NCI-H146 (cell line): ENCODE measurements at regions not wholly inside any gene's neighbourhood (a gene's known extent, or its start where the extent isn't known, plus 50 kb on each side); places are given as distances from the start of the nearest gene placed in this dataset.

Experiments
- DNase-seq: peaks from one replicate; lab custom pipeline; 2025; lab: John Stamatoyannopoulos, UW

DNA sequence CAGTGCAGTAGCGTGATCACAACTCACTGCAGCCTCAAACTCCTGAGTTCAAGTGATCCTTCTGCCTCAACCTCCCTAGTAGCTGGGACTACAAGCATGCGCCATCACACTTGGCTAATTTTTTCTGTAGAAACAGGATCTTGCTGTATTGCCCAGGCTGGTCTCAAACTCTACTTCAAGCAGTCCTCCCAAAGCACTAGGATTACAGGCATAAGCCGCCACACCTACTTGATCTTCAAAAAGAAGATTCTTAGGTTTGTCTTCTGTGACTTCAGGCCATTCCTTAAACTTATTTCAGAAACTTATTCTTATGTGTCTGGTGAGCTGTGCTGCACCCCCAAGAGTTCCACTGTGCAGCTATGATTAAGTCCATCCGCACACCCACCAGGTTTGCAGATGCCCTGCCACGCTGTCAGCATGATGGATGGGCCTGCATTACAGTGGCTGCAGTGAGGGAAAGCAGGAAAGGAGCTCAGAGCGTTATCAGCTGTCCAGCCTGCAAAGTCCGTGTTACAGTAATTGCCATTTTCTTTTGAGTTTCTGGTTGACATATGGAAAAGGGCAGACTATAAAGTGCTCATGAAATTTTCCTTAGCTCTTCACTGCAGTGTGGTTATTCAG, 146.6 kb downstream of the AASDH start:
- DNase-seq: peak; percentile 29

DNA sequence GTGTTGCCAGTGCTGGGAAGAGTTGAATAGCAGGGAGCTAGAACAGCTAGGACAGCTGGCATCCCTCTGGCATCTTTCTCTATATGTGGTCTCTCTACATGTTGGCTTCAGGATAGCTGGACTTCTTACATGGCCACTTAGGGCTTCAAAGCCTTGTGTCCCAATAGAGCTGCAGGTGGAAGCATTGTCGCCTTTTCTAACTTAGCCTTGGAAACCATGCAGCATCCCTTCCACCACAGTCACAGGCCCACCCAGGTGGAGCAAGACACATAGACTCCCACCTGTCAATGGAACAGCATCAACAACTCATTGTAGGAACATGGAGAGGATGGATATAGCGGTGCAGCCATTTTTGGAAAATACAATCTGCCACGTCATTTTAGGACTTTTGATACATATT, 149.0 kb downstream of the AASDH start:
- DNase-seq: no peak

DNA sequence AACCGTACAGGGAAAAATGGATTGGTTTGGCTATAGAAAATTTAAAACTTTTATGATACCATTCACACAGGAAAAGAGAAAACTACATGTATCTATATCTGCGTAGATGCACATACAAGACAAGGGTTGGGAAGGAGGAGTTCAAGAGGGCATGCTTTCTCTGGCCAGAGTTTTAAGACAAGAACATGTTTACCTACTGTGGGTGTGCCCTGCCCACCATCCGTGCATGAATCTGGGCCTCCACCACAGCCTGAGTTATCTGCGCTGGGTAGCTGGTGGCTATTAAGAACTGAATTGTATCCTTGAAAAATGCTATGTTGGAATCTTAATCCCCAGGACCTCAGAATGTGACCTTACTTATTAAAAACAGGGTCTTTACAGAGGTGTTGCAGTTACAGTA, 151.6 kb downstream of the AASDH start:
- no peak for DNase-seq

DNA sequence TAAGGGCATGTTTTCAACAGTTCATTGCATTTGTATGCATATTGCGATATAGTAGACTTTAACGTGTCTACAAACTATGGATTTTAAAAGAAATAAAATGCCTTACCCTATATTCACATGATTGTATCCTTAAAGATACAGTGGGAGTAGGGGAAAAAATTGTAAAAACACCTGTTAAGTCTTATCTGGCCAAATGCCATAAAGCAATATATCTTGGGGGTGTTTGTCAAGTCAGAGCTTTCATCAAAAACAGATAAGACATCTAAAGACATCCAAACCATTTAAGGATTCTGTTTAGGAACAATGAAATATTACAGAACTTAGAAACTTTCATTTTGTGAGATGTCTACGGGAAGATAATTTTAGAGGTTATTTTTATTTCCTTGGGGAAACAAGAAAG, 152.3 kb downstream of the AASDH start:
- no peak for DNase-seq

DNA sequence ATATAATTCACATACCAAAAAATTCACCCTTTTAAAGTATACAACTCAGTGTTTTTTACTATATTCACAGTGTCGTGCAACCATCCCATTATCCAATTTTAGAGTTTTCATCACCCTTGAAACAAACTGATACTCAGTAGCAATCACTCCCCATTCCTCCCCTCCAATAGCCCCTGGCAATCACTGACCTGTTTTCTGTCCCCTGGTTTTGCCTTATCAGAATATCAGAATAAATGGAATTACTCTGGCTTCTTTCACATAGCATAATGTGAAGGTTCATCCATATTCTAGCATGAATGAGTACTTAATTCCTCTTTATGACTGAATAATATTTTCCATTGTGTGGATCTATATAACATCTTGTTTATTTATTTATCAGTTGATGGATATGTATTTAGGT, 153.2 kb downstream of the AASDH start:
- no peak for DNase-seq

DNA sequence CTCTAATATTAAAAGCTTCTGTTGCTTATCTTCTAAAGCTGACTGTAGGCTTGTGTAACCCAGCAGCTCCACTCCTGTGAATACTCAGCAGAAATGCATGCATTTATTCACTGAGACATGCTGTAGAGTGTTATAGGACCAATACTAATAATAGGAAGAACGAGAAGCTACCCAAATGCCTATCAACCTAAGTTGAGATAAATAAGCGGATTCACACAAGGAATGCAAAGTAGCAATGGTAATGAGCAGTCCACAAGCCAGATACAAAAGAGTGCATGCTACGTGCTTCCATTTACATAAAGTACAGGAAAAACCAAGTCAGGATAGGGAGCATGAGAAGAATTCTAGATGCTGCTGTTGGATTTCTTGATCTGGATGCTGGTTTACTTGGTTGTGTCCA, 155.9 kb downstream of the AASDH start:
- no peak for DNase-seq

DNA sequence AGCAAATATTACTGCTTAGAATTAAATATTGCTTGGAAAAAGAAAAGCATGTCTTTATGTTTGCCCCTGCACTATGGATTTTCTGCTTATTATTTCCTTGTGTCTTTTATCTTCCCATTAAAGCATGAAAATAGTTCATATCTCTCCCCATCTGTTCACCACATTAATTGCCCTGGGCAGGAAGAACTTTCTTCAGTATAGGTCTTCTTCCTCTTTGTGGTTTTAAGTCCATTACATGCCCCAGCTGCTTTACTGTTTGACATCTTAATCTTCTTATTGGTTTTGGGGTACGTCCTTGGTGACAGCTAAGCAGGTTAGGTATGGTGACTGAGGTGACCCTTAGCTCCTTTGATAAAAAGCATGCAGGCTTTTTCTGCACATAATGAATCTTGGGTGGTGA, 157.3 kb downstream of the AASDH start:
- DNase-seq: no peak

DNA sequence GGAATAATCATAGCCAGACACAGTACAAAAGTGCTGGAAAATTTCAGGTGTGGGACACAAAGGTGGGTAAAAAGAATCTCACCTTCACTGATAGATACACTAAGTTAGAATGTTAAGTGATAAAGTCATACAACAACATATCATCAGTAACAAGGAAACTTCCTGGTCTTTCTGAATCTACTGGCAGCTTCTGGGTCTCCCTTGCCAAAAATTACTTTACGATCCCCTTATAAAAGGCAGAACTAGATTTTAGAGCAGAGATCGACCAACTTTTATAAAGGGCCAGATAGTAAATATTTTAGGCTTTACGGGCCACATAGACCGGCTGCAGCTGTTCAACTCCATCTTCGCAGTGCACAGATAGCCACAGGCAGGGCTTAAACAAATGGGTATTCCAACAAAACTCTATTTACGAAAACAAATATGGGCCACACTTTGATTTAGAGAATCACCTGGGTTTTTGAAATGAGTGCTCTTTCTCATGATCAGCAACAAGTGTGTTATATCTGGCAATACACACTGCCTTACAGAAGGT, 159.9 kb downstream of the AASDH start:
- no peak for DNase-seq

DNA sequence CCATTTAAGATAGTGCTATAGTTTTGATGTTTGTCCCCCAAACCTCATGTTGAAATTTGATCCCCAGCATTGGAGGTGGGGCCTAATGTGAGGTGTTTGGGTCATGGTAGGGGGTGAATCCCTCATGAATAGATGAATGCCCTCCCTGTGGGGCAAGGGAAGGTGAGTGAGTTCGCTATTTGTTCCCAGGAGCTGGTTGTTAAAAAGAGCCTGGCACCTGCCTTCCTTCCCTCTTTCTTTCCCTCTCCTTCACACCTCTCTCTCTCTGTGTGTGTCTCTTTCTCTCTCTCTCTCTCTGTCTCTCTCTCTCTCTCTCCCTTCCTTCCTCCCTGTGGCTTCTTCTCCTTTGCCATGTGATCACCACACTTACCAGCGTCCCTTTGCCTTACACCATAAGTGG, 160.7 kb downstream of the AASDH start:
- DNase-seq: peak; percentile 7

DNA sequence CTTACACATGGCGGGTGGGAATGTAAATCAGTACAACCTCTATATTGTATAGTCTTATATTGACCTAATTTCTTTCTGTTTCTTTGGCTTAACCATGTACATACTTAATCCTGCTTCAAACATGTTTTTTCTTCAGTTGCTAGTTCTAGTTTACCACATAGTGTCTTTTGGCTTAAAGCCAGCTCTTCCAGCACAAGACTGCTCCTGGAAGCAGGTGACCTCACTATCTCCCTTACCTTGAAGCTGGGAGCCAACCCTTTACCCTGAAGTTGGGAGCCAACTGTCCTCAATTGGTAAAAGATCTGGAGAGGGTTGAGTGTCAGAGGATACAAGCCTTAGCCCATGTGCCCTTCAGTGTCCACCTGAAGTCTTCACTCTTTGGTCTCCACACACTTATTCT, 162.7 kb downstream of the AASDH start:
- no peak for DNase-seq

DNA sequence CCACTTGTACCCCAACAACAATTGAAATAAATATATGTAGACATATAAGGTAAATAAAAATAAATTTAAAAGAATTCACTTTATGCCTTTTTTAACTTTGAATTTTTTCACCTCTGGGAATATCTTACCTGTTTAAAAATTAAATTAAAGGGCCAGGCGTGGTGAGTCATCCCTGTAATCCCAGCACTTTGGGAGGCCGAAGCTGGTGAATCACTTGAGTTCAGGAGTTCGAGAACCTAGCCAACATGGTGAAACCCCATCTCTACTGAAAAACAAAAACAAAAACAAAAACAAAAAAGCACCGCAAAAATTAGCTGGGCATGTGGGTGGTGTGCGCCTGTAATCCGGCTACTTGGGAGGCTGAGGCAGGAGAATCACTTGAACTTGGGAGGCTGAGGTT, 164.8 kb downstream of the AASDH start:
- DNase-seq: no peak

DNA sequence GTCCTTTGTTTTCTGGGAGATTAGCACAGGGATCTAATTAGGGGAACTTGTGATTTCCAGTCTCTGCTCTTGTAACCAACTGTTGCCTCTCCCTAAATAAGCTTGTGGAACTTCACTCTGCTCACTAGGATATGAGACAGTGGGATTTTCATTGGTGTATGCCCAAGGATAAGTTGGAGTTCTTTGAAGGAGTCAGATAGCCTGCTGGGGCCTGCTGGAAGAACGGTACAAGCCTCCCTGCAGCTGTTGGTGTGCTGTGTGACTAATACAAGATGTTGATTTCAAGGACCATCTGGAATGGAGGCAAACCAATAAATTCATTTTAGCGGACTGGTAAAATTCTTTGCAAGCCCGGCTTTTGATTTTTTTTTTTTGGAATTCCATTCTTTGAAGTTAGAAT, 167.0 kb downstream of the AASDH start:
- DNase-seq: no peak

DNA sequence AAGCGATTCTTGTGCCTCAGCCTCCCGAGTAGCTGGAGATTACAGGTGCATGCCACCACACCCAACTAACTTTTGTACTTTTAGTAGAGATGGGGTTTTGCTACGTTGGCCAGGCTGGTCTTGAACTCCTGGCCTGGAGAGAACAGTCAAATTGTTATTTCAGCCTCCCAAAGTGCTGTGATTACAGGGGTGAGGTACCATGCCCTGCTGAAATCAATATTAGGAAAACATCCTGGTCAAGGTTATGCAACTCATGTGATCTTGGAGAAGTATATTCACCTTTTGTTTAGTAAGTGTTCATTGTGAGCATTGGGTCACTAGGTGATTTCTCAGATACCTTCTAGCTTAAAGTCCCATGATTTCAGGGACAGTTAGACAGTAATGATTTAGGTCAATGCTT, 167.8 kb downstream of the AASDH start:
- DNase-seq: no peak

DNA sequence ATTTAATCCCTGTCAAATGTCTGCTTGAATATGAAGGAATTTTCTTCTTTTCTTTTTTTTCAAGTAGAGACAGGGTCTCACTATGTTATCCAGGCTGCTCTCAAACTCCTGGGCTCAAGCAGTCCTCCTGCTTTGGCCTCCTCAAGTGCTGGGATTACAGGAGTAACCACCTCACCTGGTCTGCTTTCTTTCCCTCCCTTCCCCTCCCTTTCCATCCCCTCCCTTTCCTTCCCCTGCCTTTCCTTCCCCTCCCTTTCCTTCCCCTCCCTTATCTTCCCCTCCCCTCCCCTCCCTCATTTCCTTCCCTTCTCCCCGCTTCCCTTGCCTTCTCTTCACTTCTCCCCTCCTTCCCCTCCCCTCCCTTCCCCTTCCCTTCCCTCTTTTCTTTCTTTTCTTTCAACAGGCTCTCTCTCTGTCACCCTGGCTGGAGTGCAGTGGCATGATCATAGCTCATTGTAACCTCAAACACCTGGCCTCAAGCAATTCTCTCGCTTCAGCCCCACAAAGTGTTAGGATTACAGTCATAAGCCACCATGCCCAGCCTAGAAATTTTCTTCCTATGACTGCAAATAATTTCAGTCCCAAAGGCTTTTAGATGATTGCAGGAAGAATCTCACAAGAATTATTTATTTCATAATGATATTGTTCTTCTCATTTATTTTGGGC, 168.9 kb downstream of the AASDH start:
- no peak for DNase-seq

DNA sequence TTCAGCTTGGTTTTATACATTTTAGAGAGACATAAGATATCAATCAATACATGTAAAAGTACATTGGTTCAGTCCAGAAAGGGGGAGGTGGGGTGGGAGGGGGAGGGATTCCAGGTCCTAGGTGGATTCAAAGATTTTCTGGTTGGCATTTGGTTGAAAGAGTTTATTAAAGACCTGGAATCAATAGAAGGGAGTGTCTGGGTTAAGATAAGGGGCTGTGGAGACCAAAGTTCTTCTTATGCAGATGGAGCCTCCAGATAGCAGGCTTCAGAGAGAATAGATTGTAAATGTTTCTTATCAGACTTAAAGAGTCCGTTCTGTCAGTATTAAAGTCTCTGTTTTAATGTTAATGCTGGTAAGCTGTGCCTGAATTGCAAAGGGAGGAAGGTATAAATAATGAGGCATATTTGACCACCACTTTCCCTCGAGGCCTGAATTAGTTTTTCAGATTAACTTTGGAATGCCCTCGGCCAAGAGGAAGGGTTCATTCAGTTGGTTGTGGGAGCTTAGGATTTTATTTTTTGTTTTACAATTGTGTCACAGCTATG, 169.9 kb downstream of the AASDH start:
- DNase-seq: no peak

DNA sequence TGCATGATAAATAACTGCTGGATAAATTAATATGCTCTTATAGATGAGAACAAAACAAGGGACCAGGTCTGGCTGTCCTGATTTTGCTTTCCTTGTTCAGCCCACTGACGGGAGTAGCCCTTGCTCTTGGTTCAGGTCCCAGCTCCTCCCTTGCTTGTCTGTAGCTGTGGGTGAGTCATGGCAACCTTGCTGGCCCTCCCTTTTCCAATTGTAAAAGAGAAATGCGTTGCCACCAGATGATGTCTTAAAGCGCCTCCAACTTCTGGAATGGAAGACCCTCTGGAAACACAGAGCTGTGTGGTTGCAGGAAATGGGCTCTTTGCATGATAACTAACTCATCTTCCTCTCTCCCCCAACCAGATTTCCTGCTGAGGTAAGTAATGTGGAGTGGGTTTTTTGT, 171.4 kb downstream of the AASDH start:
- peak; percentile 89 for DNase-seq

DNA sequence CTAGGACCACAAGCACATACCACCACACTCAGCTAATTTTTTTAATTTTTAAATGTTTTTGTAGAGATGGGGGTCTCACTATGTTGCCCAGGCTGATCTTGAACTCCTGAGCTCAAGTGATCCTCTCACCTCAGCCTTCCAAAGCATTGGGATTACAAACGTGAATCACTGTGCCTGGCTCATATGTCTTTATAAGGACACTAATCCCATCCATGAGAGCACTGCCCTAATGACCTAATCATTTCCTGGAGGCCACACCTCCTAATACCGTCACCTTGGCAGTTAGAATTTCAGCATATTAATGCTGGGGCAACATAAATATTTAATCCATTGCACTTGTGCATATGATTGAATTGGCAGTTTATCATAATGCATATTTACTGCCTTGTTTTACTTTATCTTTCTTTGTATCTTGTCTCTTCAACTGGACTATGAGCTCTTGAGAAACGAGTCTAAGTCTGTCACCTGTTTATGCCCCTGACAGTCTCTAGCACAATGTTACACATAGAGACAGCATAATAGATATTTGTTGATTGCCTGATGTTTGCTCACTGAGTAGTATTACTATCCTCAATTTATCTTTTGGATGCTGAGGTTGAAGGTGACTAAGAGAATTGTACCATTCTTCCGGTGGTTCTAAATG, 172.0 kb downstream of the AASDH start:
- peak; percentile 62 for DNase-seq

DNA sequence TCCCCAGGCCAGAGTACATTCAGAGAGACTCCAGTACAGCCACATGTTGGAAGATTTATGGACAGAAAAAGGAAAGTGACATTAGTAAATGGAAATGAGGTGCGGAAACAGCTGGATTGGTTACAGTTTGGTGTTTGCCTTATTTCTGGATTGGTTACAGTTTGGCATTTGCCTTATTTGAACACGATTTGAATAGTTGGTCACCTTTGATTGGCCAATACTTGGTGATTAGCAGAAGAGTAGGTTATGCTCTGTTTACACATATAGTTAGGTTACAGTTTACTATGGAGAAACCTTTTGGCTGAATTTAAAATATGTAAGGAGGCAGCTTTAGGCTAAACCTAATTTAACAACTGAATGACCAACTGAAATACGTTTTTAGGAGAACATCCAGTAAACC, 173.7 kb downstream of the AASDH start:
- DNase-seq: no peak

DNA sequence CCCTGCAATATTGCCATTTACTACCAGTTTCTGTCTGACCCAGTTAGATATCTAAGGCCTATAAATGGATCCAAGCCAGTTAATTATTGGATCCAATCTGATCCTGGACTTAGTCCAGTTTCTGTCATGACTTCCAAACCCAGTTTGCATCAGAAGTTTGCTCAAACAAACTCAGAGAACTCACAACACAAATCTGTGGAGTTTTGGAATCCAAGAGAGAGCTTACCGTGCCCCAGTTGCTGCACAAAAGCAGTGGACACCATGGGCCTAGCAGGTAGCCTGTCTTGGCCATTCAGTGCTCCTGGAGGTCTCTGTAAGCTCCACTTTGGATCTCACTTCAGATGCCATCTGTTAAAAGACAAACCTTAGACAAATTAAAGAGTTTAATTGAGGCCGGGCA, 174.5 kb downstream of the AASDH start:
- no peak for DNase-seq

DNA sequence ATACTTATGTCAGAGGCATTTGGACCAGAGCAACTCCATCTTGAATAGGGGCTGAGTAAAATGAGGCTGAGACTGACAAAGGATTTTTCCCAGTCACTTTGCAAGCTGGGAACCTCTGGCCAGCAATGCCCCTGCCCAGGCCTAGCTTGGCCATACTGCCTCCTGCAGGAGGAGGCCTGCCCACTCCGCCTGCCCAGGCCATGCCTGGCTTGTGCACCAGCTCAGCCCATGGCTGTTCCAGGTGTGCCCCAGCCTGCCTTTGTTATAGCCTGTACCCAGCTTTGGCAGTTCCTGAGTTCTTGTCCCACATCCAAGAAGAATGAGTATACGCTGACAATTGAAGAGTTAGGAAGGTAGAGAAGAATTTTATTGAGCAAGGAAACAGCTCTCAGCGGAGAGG, 176.1 kb downstream of the AASDH start:
- no peak for DNase-seq

DNA sequence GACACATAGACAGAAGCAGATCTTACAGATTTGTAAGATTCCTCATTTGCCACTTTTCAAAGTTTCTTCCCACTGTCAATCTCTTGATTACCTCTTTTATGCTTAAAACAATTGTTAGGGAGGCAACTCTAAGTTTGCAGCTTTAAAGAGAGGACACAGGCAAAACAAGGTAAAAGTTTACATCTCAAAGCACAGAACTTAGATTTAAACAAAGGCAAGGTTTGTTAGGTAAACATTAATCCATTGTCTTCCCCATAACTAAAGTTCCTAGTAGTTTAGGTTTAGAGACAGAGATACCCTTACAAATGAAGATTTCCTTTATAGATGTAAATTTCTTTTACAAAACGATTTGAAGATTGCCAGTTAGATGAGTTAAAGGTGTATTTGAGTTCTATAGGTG, 176.9 kb downstream of the AASDH start:
- no peak for DNase-seq

DNA sequence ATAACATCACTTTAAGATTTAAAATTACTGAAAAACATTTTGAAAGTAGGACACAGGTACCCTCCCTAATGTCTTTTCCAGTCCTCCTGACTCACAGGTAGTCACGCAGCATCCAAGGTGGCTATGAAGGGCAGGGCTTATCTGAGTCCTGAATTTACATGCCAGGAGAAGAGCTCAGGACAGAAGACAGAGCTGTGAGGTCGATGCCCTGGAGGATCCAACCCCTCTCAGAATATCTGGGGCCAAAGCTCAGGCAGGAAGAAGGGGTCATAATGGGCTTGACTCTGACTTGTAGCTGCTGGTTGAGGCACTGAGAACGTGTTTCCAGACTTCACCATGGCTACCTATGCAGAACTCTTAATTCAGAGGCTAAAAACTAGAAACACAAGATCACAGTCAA, 177.5 kb downstream of the AASDH start:
- DNase-seq: no peak

DNA sequence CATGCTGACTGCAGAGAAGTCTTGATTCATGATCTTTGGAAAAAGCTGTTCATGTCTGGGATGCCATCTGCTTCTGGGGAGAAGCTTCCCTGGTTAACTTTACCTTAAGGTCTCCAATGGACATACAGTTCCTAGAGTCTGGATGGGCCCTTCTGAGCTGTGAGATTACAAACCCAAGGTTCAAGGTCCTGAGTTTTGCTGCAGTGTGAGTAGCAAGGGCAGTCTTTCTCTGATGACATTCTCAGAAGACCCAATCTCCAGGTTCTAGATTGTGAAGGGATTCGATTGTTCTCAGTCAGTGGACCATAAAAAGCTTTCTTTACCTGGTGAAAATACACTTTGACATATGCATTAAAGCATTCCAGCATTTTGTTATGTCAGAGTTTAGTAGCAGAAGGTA, 179.2 kb downstream of the AASDH start:
- no peak for DNase-seq
